ENCODE measurements at regions not wholly inside any gene's neighbourhood (a gene's known extent, or its start where the extent isn't known, plus 50 kb on each side); places are given as distances from the start of the nearest gene placed in this dataset.

- Histone ChIP-seq H3K9me2 (replicated peaks; ENCODE audit: low read length) (no peaks in the 10 kb centered on the region), H3K27ac (ENCODE audit: low read length) (no peak overlapping the region), H3K9me3 (ENCODE audit: low read length) (no peaks in the 10 kb centered on the region), H3K9ac (ENCODE audit: low read length) (no peak overlapping the region), H2AFZ (ENCODE audit: low read length) (no peak overlapping the region), H3K4me2 (ENCODE audit: low read length) (no peak overlapping the region), H3K4me3 (ENCODE audit: low read length) (no peak overlapping the region), H3K36me3 (ENCODE audit: low read depth, low read length) (no peaks in the 10 kb centered on the region; the same call in 1 of the 2 replicates), H3K79me2 (ENCODE audit: low read length) (no peaks in the 10 kb centered on the region), H3K27me3 (ENCODE audit: low read length) (no peaks in the 10 kb centered on the region), H3K4me1 (ENCODE audit: insufficient read depth, low read length) (no peaks in the 10 kb centered on the region), H4K20me1 (ENCODE audit: low read length) (no peaks in the 10 kb centered on the region), H3F3A (ENCODE audit: low read length, unreplicated experiment) (no peaks in the 10 kb centered on the region)
- ChIA-PET CTCF (no interaction called here), POLR2A (ENCODE audit: unreplicated experiment) (no interaction called here)
- DNase-seq (no peak), ATAC-seq (no peak)
- TF ChIP-seq EZH2phosphoT487 (IDR thresholded peaks at IDR 0.05; ENCODE audit: borderline replicate concordance, low read length) (no peak), EZH2 (IDR thresholded peaks at IDR 0.05; ENCODE audit: low read length, unreplicated experiment) (no peak), CTCF (conservative IDR thresholded peaks at IDR 0.05; ENCODE audit: low read depth, low read length) (no peak)
- no TSS peak for BruUV-seq (replicated peaks)
- intact Hi-C loops (cut with micrococcal nuclease), result no loop called here
Measured at GRCh38 chr2:129296396-129296795, 683.1 kb upstream of the RAB6C start.

GRCh38 chr2:129296806-129297205 is 682.7 kb upstream of the RAB6C start:
- no peaks in the 10 kb centered on the region for H3K27me3 ChIP-seq (ENCODE audit: low read length)
- no peak overlapping the region for H3K4me3 ChIP-seq (ENCODE audit: low read length)
- no peak overlapping the region for H3K4me2 ChIP-seq (ENCODE audit: low read length)
- intact Hi-C loops (cut with micrococcal nuclease), result no loop called here
- H4K20me1 ChIP-seq (ENCODE audit: low read length), result no peaks in the 10 kb centered on the region
- no peaks in the 10 kb centered on the region for H3K9me2 ChIP-seq (replicated peaks; ENCODE audit: low read length)
- H3F3A ChIP-seq (ENCODE audit: low read length, unreplicated experiment), result no peaks in the 10 kb centered on the region
- no peak overlapping the region for H3K9ac ChIP-seq (ENCODE audit: low read length)
- no peaks in the 10 kb centered on the region; the same call in 1 of the 2 replicates for H3K36me3 ChIP-seq (ENCODE audit: low read depth, low read length)
- no peak for DNase-seq
- POLR2A ChIA-PET (ENCODE audit: unreplicated experiment), result no interaction called here
- TF ChIP-seq CTCF (conservative IDR thresholded peaks at IDR 0.05; ENCODE audit: low read depth, low read length) (no peak), EZH2phosphoT487 (IDR thresholded peaks at IDR 0.05; ENCODE audit: borderline replicate concordance, low read length) (no peak), EZH2 (IDR thresholded peaks at IDR 0.05; ENCODE audit: low read length, unreplicated experiment) (no peak)
- ATAC-seq, result no peak
- no peaks in the 10 kb centered on the region for H3K9me3 ChIP-seq (ENCODE audit: low read length)
- no peaks in the 10 kb centered on the region for H3K79me2 ChIP-seq (ENCODE audit: low read length)
- no peak overlapping the region for H2AFZ ChIP-seq (ENCODE audit: low read length)
- H3K4me1 ChIP-seq (ENCODE audit: insufficient read depth, low read length), result no peaks in the 10 kb centered on the region
- H3K27ac ChIP-seq (ENCODE audit: low read length), result no peak overlapping the region
- BruUV-seq (replicated peaks), result no TSS peak
- CTCF ChIA-PET, result no interaction called here

- Histone ChIP-seq H3K27ac (ENCODE audit: low read length) (no peak overlapping the region), H3K27me3 (ENCODE audit: low read length) (no peaks in the 10 kb centered on the region), H3K4me3 (ENCODE audit: low read length) (no peak overlapping the region), H3K9me3 (ENCODE audit: low read length) (no peaks in the 10 kb centered on the region), H3K9me2 (replicated peaks; ENCODE audit: low read length) (no peaks in the 10 kb centered on the region), H3K4me1 (ENCODE audit: insufficient read depth, low read length) (no peaks in the 10 kb centered on the region), H3K9ac (ENCODE audit: low read length) (no peak overlapping the region), H4K20me1 (ENCODE audit: low read length) (no peaks in the 10 kb centered on the region), H3F3A (ENCODE audit: low read length, unreplicated experiment) (no peaks in the 10 kb centered on the region), H3K36me3 (ENCODE audit: low read depth, low read length) (no peaks in the 10 kb centered on the region; the same call in 1 of the 2 replicates), H3K79me2 (ENCODE audit: low read length) (no peaks in the 10 kb centered on the region), H3K4me2 (ENCODE audit: low read length) (no peak overlapping the region), H2AFZ (ENCODE audit: low read length) (no peak overlapping the region)
- ATAC-seq (no peak), DNase-seq (no peak)
- POLR2A ChIA-PET (ENCODE audit: unreplicated experiment), result no interaction called here
- no TSS peak for BruUV-seq (replicated peaks)
- CTCF ChIA-PET, result no interaction called here
- TF ChIP-seq EZH2phosphoT487 (IDR thresholded peaks at IDR 0.05; ENCODE audit: borderline replicate concordance, low read length), result no peak
- TF ChIP-seq EZH2 (IDR thresholded peaks at IDR 0.05; ENCODE audit: low read length, unreplicated experiment), result no peak
- no peak for TF ChIP-seq CTCF (conservative IDR thresholded peaks at IDR 0.05; ENCODE audit: low read depth, low read length)
- intact Hi-C loops (cut with micrococcal nuclease), result no loop called here
Measured at GRCh38 chr2:129297430-129297829, 682.0 kb upstream of the RAB6C start.
